Prostate gland (tissue), 2 donors: ENCODE measurements at regions not wholly inside any gene's neighbourhood (a gene's known extent, or its start where the extent isn't known, plus 50 kb on each side); places are given as distances from the start of the nearest gene placed in this dataset.

Experiments used
- POLR2A ChIP-seq: fragments of 450-650 bp; IDR thresholded peaks from one replicate; pipeline ENCODE4 v1.6.1; 2016; ENCODE audit warnings: antibody characterized with exemption, mild to moderate bottlenecking
- TF ChIP-seq, protein P1 (sequence below), 4 experiments: fragments of 200-600 bp in 2 of 4; fragments of 450-650 bp in 2 of 4; sonication (generic) in 2 of 4; IDR thresholded peaks; 1 replicate in 3 of 4; 2 replicates in 1 of 4; pipeline ENCODE4 v1.5.1; 2016 to 2019; ENCODE audit warnings: antibody characterized with exemption in 4 of 4, mild to moderate bottlenecking in 2 of 4, moderate library complexity in 2 of 4

DNA sequence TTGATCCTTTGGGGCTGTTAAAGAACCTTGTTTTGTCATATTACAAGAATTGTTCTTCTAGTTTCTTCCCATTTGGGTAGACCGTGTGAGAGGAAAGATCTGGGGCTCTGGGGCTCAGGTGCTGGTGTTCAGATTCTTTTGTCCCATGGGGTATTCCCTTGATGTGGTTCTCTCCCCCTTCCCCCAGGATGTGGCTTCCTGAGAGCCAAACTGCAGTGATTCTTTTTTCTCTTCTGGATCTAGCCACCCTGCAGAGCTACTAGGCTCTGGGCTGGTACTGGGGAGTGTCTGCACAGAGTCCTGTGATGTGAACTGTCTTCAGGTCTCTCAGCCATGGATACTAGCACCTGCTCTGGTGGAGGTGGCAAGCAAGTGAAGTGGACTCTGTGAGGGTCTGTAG, 480.5 kb upstream of the MAN1A1 start:
- TF ChIP-seq, protein P1, sequence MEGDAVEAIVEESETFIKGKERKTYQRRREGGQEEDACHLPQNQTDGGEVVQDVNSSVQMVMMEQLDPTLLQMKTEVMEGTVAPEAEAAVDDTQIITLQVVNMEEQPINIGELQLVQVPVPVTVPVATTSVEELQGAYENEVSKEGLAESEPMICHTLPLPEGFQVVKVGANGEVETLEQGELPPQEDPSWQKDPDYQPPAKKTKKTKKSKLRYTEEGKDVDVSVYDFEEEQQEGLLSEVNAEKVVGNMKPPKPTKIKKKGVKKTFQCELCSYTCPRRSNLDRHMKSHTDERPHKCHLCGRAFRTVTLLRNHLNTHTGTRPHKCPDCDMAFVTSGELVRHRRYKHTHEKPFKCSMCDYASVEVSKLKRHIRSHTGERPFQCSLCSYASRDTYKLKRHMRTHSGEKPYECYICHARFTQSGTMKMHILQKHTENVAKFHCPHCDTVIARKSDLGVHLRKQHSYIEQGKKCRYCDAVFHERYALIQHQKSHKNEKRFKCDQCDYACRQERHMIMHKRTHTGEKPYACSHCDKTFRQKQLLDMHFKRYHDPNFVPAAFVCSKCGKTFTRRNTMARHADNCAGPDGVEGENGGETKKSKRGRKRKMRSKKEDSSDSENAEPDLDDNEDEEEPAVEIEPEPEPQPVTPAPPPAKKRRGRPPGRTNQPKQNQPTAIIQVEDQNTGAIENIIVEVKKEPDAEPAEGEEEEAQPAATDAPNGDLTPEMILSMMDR (IDR thresholded peaks at IDR 0.05) = no peak
- TF ChIP-seq POLR2A = no peak
